Coronary artery (tissue), 2 donors: ENCODE measurements at regions not wholly inside any gene's neighbourhood (a gene's known extent, or its start where the extent isn't known, plus 50 kb on each side); places are given as distances from the start of the nearest gene placed in this dataset.

Experiments
- DNase-seq: peaks from one replicate; pipeline ENCODE4 v3.0.0-alpha.2; 2017; ENCODE audit warnings: low spot score
- H3K27ac ChIP-seq, 2 donors: fragments of 200-600 bp; sonication (generic); one replicate each; pipeline ENCODE4 v1.5.1; 2016 to 2019
- H3K4me3 ChIP-seq: fragments of 200-600 bp; sonication (generic); 2 replicates; pipeline ENCODE4 v1.5.1; 2016; ENCODE audit warnings: mild to moderate bottlenecking, moderate library complexity
- CTCF ChIP-seq: fragments of 200-600 bp; sonication (generic); IDR thresholded peaks from one replicate; pipeline ENCODE4 v1.5.1; 2019; ENCODE audit warnings: antibody characterized with exemption

GRCh38 chr15:39013262-39013661, 448.6 kb upstream of the RASGRP1 start:
- no peak for DNase-seq
- no peak overlapping the region for H3K27ac ChIP-seq
- no peak for TF ChIP-seq CTCF

GRCh38 chr15:39014682-39015081, 450.1 kb upstream of the RASGRP1 start:
- DNase-seq: no peak
- H3K27ac ChIP-seq: no peak overlapping the region
- H3K4me3 ChIP-seq: no peak overlapping the region
- no peak for TF ChIP-seq CTCF

More at GRCh38 chr15:39013262-39013661, 448.6 kb upstream of the RASGRP1 start:
- H3K4me3 ChIP-seq: no peak overlapping the region

- Histone ChIP-seq H3K4me3 (no peak overlapping the region), H3K27ac (no peak overlapping the region)
- no peak for TF ChIP-seq CTCF
- DNase-seq: no peak
Observed at GRCh38 chr15:39016706-39017105, 452.1 kb upstream of the RASGRP1 start.

- no peak for DNase-seq
- no peak overlapping the region for H3K4me3 ChIP-seq
- no peak for TF ChIP-seq CTCF
- no peak overlapping the region for H3K27ac ChIP-seq
Observed at GRCh38 chr15:39018966-39019365, 454.4 kb upstream of the RASGRP1 start.

GRCh38 chr15:39021341-39021740, 456.7 kb upstream of the RASGRP1 start:
- TF ChIP-seq CTCF: no peak
- no peak for DNase-seq
- Histone ChIP-seq H3K27ac (no peak overlapping the region), H3K4me3 (no peak overlapping the region)

GRCh38 chr15:39022532-39023305, 458.1 kb upstream of the RASGRP1 start:
- Histone ChIP-seq H3K27ac (no peak overlapping the region), H3K4me3 (no peak overlapping the region)
- TF ChIP-seq CTCF: no peak
- no peak for DNase-seq

- DNase-seq: no peak
- TF ChIP-seq CTCF: no peak
- no peak overlapping the region for H3K4me3 ChIP-seq
- H3K27ac ChIP-seq: peak overlapping the region in 1 of 2 donors; percentile 65
Observed at GRCh38 chr15:39025321-39025720, 460.7 kb upstream of the RASGRP1 start.
